GM10266 (cell line): ENCODE measurements at regions not wholly inside any gene's neighbourhood (a gene's known extent, or its start where the extent isn't known, plus 50 kb on each side); places are given as distances from the start of the nearest gene placed in this dataset.
"Not testable (repeated sequence)": the region's sequence is repeated elsewhere in the genome, so short reads cannot be mapped to it uniquely, and the experiment has no call there.

Experiments
- DNase-seq: peaks from one replicate; pipeline ENCODE4 v3.0.0; 2012; ENCODE audit errors: extremely low spot score
- TF ChIP-seq, protein P1 (sequence below): IDR thresholded peaks from 2 replicates; pipeline ENCODE4 v1.5.1; 2012; ENCODE audit warnings: mild to moderate bottlenecking, low read depth; ENCODE audit not compliant: control insufficient read depth, insufficient read depth; ENCODE audit errors: missing control alignments

DNA sequence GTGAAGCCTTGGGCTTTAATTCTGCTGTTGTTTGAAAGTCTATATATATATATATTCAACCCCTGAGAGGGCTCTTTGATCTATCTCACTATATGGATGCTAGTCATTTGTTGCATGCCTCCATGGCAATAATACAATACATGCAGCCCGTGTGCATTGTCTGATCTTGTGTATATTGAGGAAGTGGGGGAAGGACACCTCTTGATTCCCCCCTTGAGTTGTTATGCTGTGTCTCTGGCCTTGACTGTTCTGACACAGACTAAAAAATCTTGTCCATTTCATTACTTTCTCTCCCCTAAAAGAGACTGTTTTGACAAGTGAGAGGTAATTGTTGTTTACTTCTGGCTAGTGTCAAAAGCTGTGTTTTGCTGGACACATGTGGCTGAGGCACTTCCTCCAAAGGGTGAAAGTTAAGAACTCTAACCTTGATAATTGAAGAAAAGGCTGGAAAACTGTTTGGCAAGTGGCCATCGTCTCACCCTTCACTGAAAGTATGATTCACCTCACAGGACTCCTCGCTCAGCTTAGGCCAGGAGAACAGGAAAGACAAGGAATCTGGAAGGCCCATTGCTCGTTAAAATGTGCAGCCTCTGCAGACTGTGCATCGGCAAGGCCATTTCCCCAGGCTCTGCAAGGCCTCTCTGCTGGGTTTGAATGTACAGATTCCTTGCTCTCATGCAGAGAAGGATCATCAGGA, 304.0 kb downstream of the PRELID2 start:
- no peak for DNase-seq
- TF ChIP-seq, protein P1, sequence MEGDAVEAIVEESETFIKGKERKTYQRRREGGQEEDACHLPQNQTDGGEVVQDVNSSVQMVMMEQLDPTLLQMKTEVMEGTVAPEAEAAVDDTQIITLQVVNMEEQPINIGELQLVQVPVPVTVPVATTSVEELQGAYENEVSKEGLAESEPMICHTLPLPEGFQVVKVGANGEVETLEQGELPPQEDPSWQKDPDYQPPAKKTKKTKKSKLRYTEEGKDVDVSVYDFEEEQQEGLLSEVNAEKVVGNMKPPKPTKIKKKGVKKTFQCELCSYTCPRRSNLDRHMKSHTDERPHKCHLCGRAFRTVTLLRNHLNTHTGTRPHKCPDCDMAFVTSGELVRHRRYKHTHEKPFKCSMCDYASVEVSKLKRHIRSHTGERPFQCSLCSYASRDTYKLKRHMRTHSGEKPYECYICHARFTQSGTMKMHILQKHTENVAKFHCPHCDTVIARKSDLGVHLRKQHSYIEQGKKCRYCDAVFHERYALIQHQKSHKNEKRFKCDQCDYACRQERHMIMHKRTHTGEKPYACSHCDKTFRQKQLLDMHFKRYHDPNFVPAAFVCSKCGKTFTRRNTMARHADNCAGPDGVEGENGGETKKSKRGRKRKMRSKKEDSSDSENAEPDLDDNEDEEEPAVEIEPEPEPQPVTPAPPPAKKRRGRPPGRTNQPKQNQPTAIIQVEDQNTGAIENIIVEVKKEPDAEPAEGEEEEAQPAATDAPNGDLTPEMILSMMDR = no peak

DNA sequence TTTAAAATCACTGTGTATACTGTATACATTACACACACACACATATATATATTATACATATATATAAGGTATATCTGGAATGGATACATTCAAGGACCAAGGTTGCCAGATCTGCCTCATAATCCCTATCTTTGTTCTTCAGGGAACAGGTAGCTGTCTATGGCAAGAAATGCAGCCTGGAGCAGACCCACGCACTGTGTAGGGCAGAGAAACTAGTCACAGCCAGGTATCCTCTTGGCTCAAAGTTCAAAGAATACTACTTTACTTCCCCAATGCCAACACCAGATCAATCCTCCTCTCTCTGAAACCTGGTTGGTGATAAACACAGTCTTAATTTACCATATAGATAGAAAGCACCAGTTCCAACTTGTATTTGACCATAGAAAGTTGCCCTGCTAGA, 313.6 kb downstream of the PRELID2 start:
- no peak for DNase-seq
- TF ChIP-seq, protein P1 = no peak

DNA sequence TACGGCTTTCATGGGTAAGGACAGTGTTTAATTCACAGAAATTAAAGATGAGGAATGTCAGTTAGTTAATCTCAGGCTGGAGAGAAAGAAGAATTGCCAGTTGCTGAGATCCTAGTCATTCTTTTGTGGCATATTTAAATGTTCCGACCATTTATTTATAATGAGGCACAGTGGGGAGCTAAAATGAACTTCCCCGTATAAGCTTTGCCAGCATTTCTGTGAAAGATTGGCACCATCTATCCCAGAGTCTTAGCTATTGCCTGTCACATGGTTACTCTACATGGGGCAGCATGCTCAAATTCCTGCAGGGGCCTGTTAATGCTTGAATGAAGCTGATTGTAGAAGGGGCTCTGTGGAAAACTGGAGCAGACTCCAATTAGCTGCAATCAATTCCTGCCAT, 314.1 kb downstream of the PRELID2 start:
- TF ChIP-seq, protein P1 = no peak
- DNase-seq = no peak

DNA sequence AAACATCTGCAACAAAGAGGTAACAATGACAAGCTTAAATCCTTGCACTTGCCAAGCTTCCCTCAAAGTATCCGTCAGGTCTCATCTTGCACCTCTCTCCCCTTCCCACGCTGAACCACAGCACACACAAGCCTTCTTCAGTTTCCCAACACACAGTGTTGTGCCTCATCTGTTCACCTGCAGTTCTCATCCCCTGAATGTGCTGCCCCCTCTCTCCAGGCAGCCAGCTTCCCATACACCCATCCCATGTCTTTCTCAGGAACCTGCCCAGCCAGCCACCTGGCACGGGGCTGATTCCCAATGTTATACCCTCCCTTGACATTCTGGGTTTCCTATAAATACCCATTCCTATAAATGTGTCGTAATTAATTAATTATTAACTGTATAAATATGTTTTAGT, 314.8 kb downstream of the PRELID2 start:
- TF ChIP-seq, protein P1 = no peak
- DNase-seq = no peak

DNA sequence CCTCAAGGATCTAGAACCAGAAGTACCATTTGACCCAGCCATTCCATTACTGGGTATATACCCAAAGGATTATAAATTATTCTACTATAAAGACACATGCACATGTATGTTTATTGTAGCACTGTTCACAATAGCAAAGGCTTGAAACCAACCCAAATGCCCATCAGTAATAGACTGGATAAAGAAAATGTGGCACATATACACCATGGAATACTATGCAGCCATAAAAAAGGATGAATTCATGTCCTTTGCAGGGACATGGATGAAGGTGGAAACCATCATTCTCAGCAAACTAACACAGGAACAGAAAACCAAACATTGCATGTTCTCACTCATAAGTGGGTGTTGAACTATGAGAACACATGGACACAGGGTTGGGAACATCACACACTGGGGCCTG, 317.6 kb downstream of the PRELID2 start:
- not testable (repeated sequence) for DNase-seq

DNA sequence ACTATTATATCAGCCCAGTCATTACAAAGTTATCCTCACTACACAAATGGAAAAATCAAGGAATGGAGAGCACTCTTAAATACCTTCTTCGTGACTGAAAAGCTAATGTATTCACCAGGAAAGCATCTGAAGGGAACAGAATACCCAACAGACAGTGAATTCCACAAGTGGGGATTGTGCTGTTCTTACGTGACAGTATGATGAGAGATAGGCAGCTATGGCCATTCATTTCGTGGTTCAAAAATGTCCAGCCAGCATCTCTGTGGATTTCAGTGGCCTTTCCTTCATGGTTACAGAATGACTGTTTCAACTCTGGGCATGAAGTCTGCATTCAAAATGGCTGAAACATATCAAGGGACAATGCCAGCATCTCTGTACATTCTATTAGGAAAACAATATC, 323.8 kb downstream of the PRELID2 start:
- no peak for DNase-seq

DNA sequence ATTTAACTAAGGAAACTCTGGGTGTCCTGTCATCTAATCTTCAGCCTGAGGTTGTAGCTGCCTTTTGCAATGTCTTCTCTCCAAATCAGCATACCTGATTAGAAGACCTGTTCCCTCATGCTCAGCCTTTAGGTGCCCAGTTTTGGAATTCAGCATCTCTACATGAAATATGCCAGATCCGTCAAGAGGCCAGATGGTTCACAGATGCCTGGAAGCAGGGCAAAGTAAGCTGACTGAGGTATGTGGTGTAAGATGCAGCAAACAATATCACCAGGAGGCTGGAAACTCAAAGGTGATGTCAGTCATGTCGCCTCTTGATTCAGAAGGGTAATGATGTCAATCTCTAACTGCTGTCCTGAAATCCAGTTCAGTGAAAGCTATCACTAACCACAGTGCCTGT, 324.4 kb downstream of the PRELID2 start:
- TF ChIP-seq, protein P1 = no peak

More for the DNA sequence above, 323.8 kb downstream of the PRELID2 start:
- TF ChIP-seq, protein P1 = no peak

DNA sequence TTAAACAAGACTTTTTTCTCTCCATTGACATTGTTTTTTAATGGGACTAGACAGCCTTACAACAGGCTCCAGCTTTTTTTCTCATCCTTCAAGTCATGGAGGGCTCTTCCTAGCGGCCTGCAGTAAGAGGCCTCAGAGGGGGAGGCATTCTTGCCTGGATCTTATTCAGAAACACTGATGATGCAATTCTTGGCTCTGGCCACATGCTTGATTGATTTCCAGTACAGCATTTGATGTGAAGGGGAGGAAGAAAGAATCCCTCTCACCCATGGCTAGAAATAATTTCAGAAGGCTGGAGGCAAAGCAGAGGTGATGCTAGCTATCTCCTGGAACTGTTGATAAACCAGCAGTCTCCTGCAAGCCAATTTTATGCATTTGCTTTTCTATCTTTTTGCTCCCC, 324.8 kb downstream of the PRELID2 start:
- TF ChIP-seq, protein P1 = no peak
- no peak for DNase-seq

More for the DNA sequence above, 324.4 kb downstream of the PRELID2 start:
- no peak for DNase-seq
